ENCODE measurements at regions not wholly inside any gene's neighbourhood (a gene's known extent, or its start where the extent isn't known, plus 50 kb on each side); places are given as distances from the start of the nearest gene placed in this dataset.

DNA sequence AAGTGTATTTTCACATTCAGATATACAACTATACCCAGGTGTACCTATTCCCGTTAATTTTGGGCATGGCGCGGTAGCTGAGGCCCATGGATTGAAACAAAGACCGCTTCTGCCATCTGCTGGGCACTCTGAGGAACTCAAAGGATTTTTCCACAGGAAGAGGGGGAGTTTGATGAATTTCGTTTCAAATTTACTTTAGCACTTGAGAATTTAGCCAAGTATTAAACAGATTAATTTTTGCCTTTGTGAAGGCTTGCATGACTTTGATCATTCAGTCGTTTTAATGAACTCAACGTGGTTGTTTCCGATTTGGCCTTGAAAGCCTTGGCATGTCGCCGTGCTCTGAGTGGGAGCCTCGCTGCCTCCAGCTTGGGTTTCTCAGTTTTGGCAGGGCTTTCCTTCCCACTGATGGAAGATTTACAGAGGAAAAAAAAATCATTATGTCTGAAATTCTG, 153.2 kb upstream of the DDHD1 start:
- peak; percentile 73 to 77 for DNase-seq (ENCODE audit: low read depth in 2 of 2)
- TF ChIP-seq, protein P1, sequence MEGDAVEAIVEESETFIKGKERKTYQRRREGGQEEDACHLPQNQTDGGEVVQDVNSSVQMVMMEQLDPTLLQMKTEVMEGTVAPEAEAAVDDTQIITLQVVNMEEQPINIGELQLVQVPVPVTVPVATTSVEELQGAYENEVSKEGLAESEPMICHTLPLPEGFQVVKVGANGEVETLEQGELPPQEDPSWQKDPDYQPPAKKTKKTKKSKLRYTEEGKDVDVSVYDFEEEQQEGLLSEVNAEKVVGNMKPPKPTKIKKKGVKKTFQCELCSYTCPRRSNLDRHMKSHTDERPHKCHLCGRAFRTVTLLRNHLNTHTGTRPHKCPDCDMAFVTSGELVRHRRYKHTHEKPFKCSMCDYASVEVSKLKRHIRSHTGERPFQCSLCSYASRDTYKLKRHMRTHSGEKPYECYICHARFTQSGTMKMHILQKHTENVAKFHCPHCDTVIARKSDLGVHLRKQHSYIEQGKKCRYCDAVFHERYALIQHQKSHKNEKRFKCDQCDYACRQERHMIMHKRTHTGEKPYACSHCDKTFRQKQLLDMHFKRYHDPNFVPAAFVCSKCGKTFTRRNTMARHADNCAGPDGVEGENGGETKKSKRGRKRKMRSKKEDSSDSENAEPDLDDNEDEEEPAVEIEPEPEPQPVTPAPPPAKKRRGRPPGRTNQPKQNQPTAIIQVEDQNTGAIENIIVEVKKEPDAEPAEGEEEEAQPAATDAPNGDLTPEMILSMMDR (IDR thresholded peaks at IDR 0.05; ENCODE audit: low read depth, low read length): peak; percentile 73
- peak overlapping the region; percentile 26 to 52 for H3K4me3 ChIP-seq (replicated peaks in 1 of 2; ENCODE audit: low read depth in 2 of 2, low read length in 2 of 2)

DNA sequence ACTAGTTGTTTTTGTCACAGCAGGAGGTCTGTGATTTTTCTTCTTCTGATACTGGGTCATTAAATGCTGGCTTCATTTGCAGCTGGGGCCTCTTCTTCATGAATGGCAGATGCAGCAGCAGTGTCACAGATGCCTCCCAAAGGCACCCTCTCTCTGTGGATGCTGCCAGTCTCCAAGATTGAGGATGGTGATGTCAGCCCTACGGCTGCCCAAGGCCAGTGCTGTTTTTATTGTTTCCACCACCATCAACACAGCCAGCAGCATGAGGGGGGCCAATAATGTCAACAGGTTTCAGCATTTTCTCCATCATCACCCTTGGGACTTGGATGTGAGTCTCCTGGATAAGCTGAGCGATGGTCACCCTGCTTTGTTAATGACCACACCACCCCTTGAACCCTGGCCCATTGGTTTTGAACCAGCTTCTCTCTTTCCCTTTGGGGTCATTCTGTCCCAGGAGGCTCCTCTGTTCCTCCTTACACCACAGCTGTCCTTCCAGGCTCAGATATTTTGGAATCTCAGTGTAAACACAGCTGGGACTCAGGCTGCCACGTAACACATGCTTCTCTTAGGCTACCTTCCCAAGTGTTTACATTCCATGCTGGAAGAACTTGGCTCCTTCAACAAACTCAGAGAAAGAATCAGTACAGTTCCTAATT, 151.7 kb upstream of the DDHD1 start:
- peak in 1 of 2 donors; percentile 27 for DNase-seq (ENCODE audit: low read depth in 2 of 2)
- no peak overlapping the region for H3K4me3 ChIP-seq (replicated peaks in 1 of 2; ENCODE audit: low read depth in 2 of 2, low read length in 2 of 2)
- TF ChIP-seq, protein P1 (IDR thresholded peaks at IDR 0.05; ENCODE audit: low read depth, low read length): no peak

DNA sequence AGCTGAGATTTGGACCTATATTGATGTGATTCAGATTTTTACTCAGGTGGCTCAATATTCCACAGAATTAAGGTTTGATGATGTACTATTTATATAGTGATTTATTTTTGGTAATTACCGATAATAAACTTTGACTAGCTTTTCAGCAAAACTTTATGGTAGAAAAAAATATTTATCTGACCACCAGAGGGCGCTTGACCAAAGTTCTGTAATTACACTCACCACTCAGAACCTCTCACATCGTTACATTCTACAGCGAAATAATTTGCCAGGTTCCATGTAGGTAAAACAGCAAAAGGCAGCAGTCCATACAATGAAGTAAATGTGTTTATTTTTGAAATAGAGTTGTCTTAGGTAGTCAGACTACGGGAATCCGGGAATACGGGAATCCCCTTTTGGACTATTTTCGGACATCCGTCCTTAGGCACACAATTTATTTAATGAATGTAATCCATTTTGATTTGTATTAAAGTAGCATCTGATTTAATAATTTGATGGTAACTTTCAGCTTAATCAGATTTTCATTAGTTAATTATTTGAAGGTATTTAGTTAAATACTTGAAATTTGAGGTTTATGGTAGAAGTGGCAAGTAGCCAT, 143.0 kb upstream of the DDHD1 start:
- DNase-seq (ENCODE audit: low read depth in 2 of 2): peak; percentile 60 to 62

DNA sequence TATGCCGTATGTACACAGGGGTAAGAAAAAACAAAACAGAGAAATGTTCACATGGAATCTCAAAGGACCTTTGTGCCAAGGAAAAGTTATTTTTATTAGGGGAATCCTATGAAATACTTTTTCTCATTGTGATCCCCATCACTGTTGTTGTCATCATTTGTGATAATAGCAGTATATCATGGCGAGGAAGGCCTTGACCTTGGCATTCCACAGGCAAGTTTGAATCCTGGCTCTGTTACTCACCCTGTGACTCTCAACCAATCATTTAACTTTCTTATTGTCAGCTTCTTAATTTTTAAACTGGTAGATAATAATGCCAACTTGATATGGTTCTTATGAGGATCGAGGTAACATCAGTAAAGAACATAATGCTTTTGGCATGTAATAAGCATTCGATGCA, 142.2 kb upstream of the DDHD1 start:
- H3K4me3 ChIP-seq (replicated peaks in 1 of 2; ENCODE audit: low read depth in 2 of 2, low read length in 2 of 2): no peak overlapping the region
- DNase-seq (ENCODE audit: low read depth in 2 of 2): no peak
- TF ChIP-seq, protein P1 (IDR thresholded peaks at IDR 0.05; ENCODE audit: low read depth, low read length): no peak

More for the DNA sequence above, 143.0 kb upstream of the DDHD1 start:
- H3K4me3 ChIP-seq (replicated peaks in 1 of 2; ENCODE audit: low read depth in 2 of 2, low read length in 2 of 2): no peak overlapping the region
- TF ChIP-seq, protein P1 (IDR thresholded peaks at IDR 0.05; ENCODE audit: low read depth, low read length): peak; percentile 41

DNA sequence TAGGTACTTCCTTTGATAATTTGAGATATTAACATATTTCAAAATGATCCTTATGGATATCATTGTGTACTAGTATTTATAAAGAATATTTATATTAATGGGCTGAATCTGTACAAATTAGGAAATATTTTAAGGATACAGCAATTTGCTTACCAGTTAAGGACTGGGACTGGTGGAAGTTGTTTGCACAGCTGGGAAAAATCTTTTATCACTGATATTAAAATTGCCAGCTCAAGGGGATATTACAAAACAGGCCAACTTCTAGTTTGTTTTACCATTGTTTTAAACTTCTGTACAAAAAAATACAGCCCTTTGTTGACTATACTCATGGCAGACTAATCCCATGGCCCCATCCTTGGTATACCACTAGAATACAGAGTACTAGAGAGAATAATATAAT, 133.2 kb upstream of the DDHD1 start:
- TF ChIP-seq, protein P1 (IDR thresholded peaks at IDR 0.05; ENCODE audit: low read depth, low read length): no peak
- H3K4me3 ChIP-seq (replicated peaks in 1 of 2; ENCODE audit: low read depth in 2 of 2, low read length in 2 of 2): no peak overlapping the region
- peak in 1 of 2 donors; percentile 24 for DNase-seq (ENCODE audit: low read depth in 2 of 2)

DNA sequence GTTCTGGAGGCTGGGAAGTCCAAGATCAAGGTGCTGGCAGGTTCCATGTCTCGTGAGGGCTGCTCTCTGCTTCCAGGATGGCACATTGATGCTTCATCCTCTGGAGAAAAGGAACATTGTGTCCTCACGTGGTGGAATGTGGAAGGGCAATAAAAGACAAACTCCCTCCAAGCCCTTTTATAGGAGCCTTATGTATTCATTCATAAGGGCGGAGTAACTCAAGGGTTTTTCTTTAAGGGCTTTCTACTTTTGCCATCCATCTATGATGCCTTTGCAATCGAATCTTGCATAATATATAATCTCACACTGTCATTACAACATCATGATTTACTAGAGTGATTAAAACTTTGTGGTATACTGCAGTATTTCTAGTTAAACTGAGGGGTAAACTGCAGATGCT, 132.7 kb upstream of the DDHD1 start:
- TF ChIP-seq, protein P1 (IDR thresholded peaks at IDR 0.05; ENCODE audit: low read depth, low read length): peak; percentile 19
- H3K4me3 ChIP-seq (replicated peaks in 1 of 2; ENCODE audit: low read depth in 2 of 2, low read length in 2 of 2): no peak overlapping the region
- peak in 1 of 2 donors; percentile 24 for DNase-seq (ENCODE audit: low read depth in 2 of 2)
